ENCODE measurements at regions not wholly inside any gene's neighbourhood (a gene's known extent, or its start where the extent isn't known, plus 50 kb on each side); places are given as distances from the start of the nearest gene placed in this dataset.

GRCh38 chrX:85570496-85570895 is 191.0 kb upstream of the POF1B start:
- Histone ChIP-seq H3K4me1 (ENCODE audit: control insufficient read depth, insufficient read depth, low read length) (no peaks in the 10 kb centered on the region), H3K27me3 (ENCODE audit: control insufficient read depth, insufficient read depth, low read length) (no peaks in the 10 kb centered on the region), H3K4me3 (ENCODE audit: low read depth in 2 of 2, low read length in 2 of 2) (no peak overlapping the region), H3K9me3 (ENCODE audit: control insufficient read depth, insufficient read depth, low read depth, low read length) (no peaks in the 10 kb centered on the region), H3K36me3 (ENCODE audit: control insufficient read depth, insufficient read depth, low read length) (no peaks in the 10 kb centered on the region), H3K27ac (ENCODE audit: low read length) (no peak overlapping the region)
- ATAC-seq (no peak), DNase-seq (ENCODE audit: low read depth, low spot score) (no peak)
- ChIA-PET CTCF (no interaction called here), POLR2A (no interaction called here)
- no TSS peak for BruUV-seq (replicated peaks)
- in situ Hi-C loops (cut with HindIII; ENCODE audit: low pct_unique_long_range_greater_than_20kb, low sequenced_read_pairs), result no loop called here
- TF ChIP-seq POLR2AphosphoS5 (IDR thresholded peaks at IDR 0.05; ENCODE audit: low read depth, low read length), result no peak
- no peak for TF ChIP-seq CTCF (IDR thresholded peaks at IDR 0.05)
- TF ChIP-seq REST (IDR thresholded peaks at IDR 0.05; ENCODE audit: insufficient read depth in 1 of 2, low read depth in 2 of 2, low read length in 1 of 2), result no peak
- TF ChIP-seq TCF7L2 (IDR thresholded peaks at IDR 0.05; ENCODE audit: low read depth, low read length), result no peak
- no peak for TF ChIP-seq SIN3A (IDR thresholded peaks at IDR 0.05; ENCODE audit: borderline replicate concordance, insufficient read depth, low read depth, low read length)
- intact Hi-C loops (cut with micrococcal nuclease; ENCODE audit: unreplicated experiment), result no loop called here

GRCh38 chrX:85569686-85570085 is 190.2 kb upstream of the POF1B start:
- no TSS peak for BruUV-seq (replicated peaks)
- Histone ChIP-seq H3K36me3 (ENCODE audit: control insufficient read depth, insufficient read depth, low read length) (no peaks in the 10 kb centered on the region), H3K27ac (ENCODE audit: low read length) (no peak overlapping the region), H3K4me3 (ENCODE audit: low read depth in 2 of 2, low read length in 2 of 2) (no peak overlapping the region), H3K27me3 (ENCODE audit: control insufficient read depth, insufficient read depth, low read length) (no peaks in the 10 kb centered on the region), H3K4me1 (ENCODE audit: control insufficient read depth, insufficient read depth, low read length) (no peaks in the 10 kb centered on the region), H3K9me3 (ENCODE audit: control insufficient read depth, insufficient read depth, low read depth, low read length) (no peaks in the 10 kb centered on the region)
- POLR2A ChIA-PET, result no interaction called here
- CTCF ChIA-PET, result no interaction called here
- in situ Hi-C loops (cut with HindIII; ENCODE audit: low pct_unique_long_range_greater_than_20kb, low sequenced_read_pairs) (no loop called here), intact Hi-C loops (cut with micrococcal nuclease; ENCODE audit: unreplicated experiment) (no loop called here)
- no peak for ATAC-seq
- no peak for DNase-seq (ENCODE audit: low read depth, low spot score)
- TF ChIP-seq TCF7L2 (IDR thresholded peaks at IDR 0.05; ENCODE audit: low read depth, low read length) (no peak), REST (IDR thresholded peaks at IDR 0.05; ENCODE audit: insufficient read depth in 1 of 2, low read depth in 2 of 2, low read length in 1 of 2) (no peak), SIN3A (IDR thresholded peaks at IDR 0.05; ENCODE audit: borderline replicate concordance, insufficient read depth, low read depth, low read length) (no peak), POLR2AphosphoS5 (IDR thresholded peaks at IDR 0.05; ENCODE audit: low read depth, low read length) (no peak), CTCF (IDR thresholded peaks at IDR 0.05) (no peak)
